Left lobe of liver (tissue), 2 donors: ENCODE measurements at regions not wholly inside any gene's neighbourhood (a gene's known extent, or its start where the extent isn't known, plus 50 kb on each side); places are given as distances from the start of the nearest gene placed in this dataset.
"Not testable (repeated sequence)": the region's sequence is repeated elsewhere in the genome, so short reads cannot be mapped to it uniquely, and the experiment has no call there.

ENCODE experiments used
- ATAC-seq: fragments of 200-7000 bp; cut with Tn5 transposase; one replicate; pipeline ENCODE4 v1.9.1; 2020; ENCODE audit warnings: mild to moderate bottlenecking, moderate library complexity
- DNase-seq: peaks from one replicate; pipeline ENCODE4 v3.0.0-alpha.2; 2020; ENCODE audit warnings: low spot score
- donor health status: DM: no; HTN: no; CAD: no; lungs with moderate emphysema.
- donor health status: DM: no; HTN: yes; CAD: no.

GRCh38 chr10:38356527-38356926, 262.4 kb downstream of the ZNF37A start:
- ATAC-seq, result peak; percentile 58
- not testable (repeated sequence) for DNase-seq

- not testable (repeated sequence) for DNase-seq
Measured at GRCh38 chr10:38362514-38362913, 268.4 kb downstream of the ZNF37A start.

GRCh38 chr10:38364073-38364472, 269.9 kb downstream of the ZNF37A start:
- DNase-seq, ATAC-seq: not testable (repeated sequence)

More at GRCh38 chr10:38362514-38362913, 268.4 kb downstream of the ZNF37A start:
- not testable (repeated sequence) for ATAC-seq

- not testable (repeated sequence) for DNase-seq
- peak; percentile 97 for ATAC-seq
Measured at GRCh38 chr10:38365917-38366316, 271.8 kb downstream of the ZNF37A start.

- DNase-seq, ATAC-seq: not testable (repeated sequence)
Measured at GRCh38 chr10:38383800-38384199, 289.7 kb downstream of the ZNF37A start.

- ATAC-seq, DNase-seq: not testable (repeated sequence)
Measured at GRCh38 chr10:38386869-38387268, 292.7 kb downstream of the ZNF37A start.

GRCh38 chr10:38390725-38391124, 296.6 kb downstream of the ZNF37A start:
- ATAC-seq, result peak; percentile 42
- DNase-seq, result not testable (repeated sequence)

GRCh38 chr10:38395465-38395864, 301.3 kb downstream of the ZNF37A start:
- DNase-seq, ATAC-seq: not testable (repeated sequence)

- ATAC-seq, result not testable (repeated sequence)
Measured at GRCh38 chr10:38396178-38396954, 302.2 kb downstream of the ZNF37A start.

GRCh38 chr10:38401565-38401964, 307.4 kb downstream of the ZNF37A start:
- ATAC-seq, DNase-seq: not testable (repeated sequence)

More at GRCh38 chr10:38396178-38396954, 302.2 kb downstream of the ZNF37A start:
- DNase-seq, result not testable (repeated sequence)

GRCh38 chr10:38402442-38403346, 308.6 kb downstream of the ZNF37A start:
- DNase-seq (peak; percentile 96), ATAC-seq (peak; percentile 100)

GRCh38 chr10:38403347-38404117, 309.4 kb downstream of the ZNF37A start:
- not testable (repeated sequence) for DNase-seq, ATAC-seq

- not testable (repeated sequence) for ATAC-seq, DNase-seq
Measured at GRCh38 chr10:38423634-38424033, 329.5 kb downstream of the ZNF37A start.

GRCh38 chr10:38430242-38430641, 336.1 kb downstream of the ZNF37A start:
- not testable (repeated sequence) for DNase-seq

GRCh38 chr10:38437359-38437758, 343.2 kb downstream of the ZNF37A start:
- ATAC-seq, DNase-seq: not testable (repeated sequence)

More at GRCh38 chr10:38430242-38430641, 336.1 kb downstream of the ZNF37A start:
- not testable (repeated sequence) for ATAC-seq

- not testable (repeated sequence) for ATAC-seq, DNase-seq
Measured at GRCh38 chr10:38448614-38449355, 354.6 kb downstream of the ZNF37A start.

- DNase-seq, ATAC-seq: not testable (repeated sequence)
Measured at GRCh38 chr10:38449618-38450017, 355.5 kb downstream of the ZNF37A start.

GRCh38 chr10:38450372-38451057, 356.4 kb downstream of the ZNF37A start:
- not testable (repeated sequence) for DNase-seq, ATAC-seq
